MCF 10A (cell line): ENCODE measurements at regions not wholly inside any gene's neighbourhood (a gene's known extent, or its start where the extent isn't known, plus 50 kb on each side); places are given as distances from the start of the nearest gene placed in this dataset.
"Not testable (repeated sequence)": the region's sequence is repeated elsewhere in the genome, so short reads cannot be mapped to it uniquely, and the experiment has no call there.

Experiments used
- BruUV-seq: library from RNA; stranded (reverse); fragments of 400-500 nt; replicated peaks from 2 replicates; lab custom pipeline; 2021; lab: Mats Ljungman, UMichigan
- CTCF ChIA-PET: fragments of 300-600 bp; sonication (Branson Sonifier 250); formaldehyde crosslinking; extraction: SDS; loops from one replicate; lab custom pipeline; 2021; ENCODE audit warnings: antibody characterized with exemption, inconsistent platforms; lab: Yijun Ruan, JAX
- POLR2A ChIA-PET: fragments of 300-600, 350-650 bp; sonication (Branson Sonifier 250); formaldehyde crosslinking; extraction: SDS; loops from one replicate; lab custom pipeline; 2020; ENCODE audit warnings: antibody characterized with exemption, inconsistent platforms; lab: Yijun Ruan, JAX
- DNase-seq: peaks from one replicate; pipeline ENCODE4 v3.0.0-alpha.2; 2018; ENCODE audit not compliant: unreplicated experiment
- H3K27ac Mint-ChIP-seq: one replicate; pipeline ENCODE4 v1.8.0; 2022; ENCODE audit warnings: mild to moderate bottlenecking, low read depth, mixed read lengths; ENCODE audit not compliant: unreplicated experiment
- H3K27me3 Mint-ChIP-seq: one replicate; pipeline ENCODE4 v1.8.0; 2022; ENCODE audit warnings: mixed read lengths; ENCODE audit not compliant: insufficient read depth, unreplicated experiment
- H3K36me3 Mint-ChIP-seq: one replicate; pipeline ENCODE4 v1.8.0; 2022; ENCODE audit warnings: mild to moderate bottlenecking, moderate library complexity, mixed read lengths; ENCODE audit not compliant: insufficient read depth, unreplicated experiment
- H3K4me1 Mint-ChIP-seq: one replicate; pipeline ENCODE4 v1.8.0; 2022; ENCODE audit warnings: mixed read lengths; ENCODE audit not compliant: insufficient read depth, unreplicated experiment
- H3K4me3 Mint-ChIP-seq: one replicate; pipeline ENCODE4 v1.8.0; 2022; ENCODE audit warnings: mild to moderate bottlenecking, moderate library complexity, mixed read lengths; ENCODE audit not compliant: unreplicated experiment
- H3K9me3 Mint-ChIP-seq: one replicate; pipeline ENCODE4 v1.8.0; 2022; ENCODE audit warnings: mixed read lengths; ENCODE audit not compliant: unreplicated experiment
- CTCF ChIP-seq: fragments of 200-600 bp; IDR thresholded peaks from one replicate; pipeline ENCODE4 v1.8.0; 2022; ENCODE audit warnings: antibody characterized with exemption, mild to moderate bottlenecking; ENCODE audit not compliant: unreplicated experiment
- intact Hi-C: fragments of 100-400 bp; cut with micrococcal nuclease; formaldehyde crosslinking; loops from 2 replicates; pipeline ENCODE4 v1.14.1; 2022

- Mint-ChIP-seq H3K4me3 (no peak overlapping the region), H3K36me3 (no peaks in the 10 kb centered on the region), H3K4me1 (no peaks in the 10 kb centered on the region), H3K27ac (no peak overlapping the region), H3K9me3 (no peaks in the 10 kb centered on the region), H3K27me3 (no peaks in the 10 kb centered on the region)
- BruUV-seq = no TSS peak
- CTCF ChIA-PET = interaction anchor here (1.1 to 1.2 kb wide), 2 partner anchors 10 to 16 kb away, joined by 3 to 5 read pairs; no protein-coding TSS in a partner anchor
- TF ChIP-seq CTCF = no peak
- no peak for DNase-seq
- POLR2A ChIA-PET = no interaction called here
- intact Hi-C loops = no loop called here
These were observed 519.2 kb upstream of the SLITRK6 start for GRCh38 chr13:86318450-86318849.

GRCh38 chr13:86324191-86324590 lies 525.0 kb upstream of the SLITRK6 start:
- intact Hi-C loops = no loop called here
- BruUV-seq = no TSS peak
- Mint-ChIP-seq H3K27me3 (no peaks in the 10 kb centered on the region), H3K4me3 (no peak overlapping the region), H3K36me3 (no peaks in the 10 kb centered on the region), H3K4me1 (no peaks in the 10 kb centered on the region), H3K27ac (no peak overlapping the region), H3K9me3 (peaks cover 10% of the 10 kb centered on the region)
- TF ChIP-seq CTCF = no peak
- DNase-seq = no peak
- ChIA-PET CTCF (no interaction called here), POLR2A (no interaction called here)

- no peaks in the 10 kb centered on the region for H3K4me1 Mint-ChIP-seq
- CTCF ChIA-PET = no interaction called here
- intact Hi-C loops = no loop called here
- no peak for DNase-seq
- POLR2A ChIA-PET = no interaction called here
- H3K9me3 Mint-ChIP-seq = no peaks in the 10 kb centered on the region
- H3K4me3 Mint-ChIP-seq = no peak overlapping the region
- TF ChIP-seq CTCF = no peak
- no peaks in the 10 kb centered on the region for H3K27me3 Mint-ChIP-seq
- H3K27ac Mint-ChIP-seq = no peak overlapping the region
- no peaks in the 10 kb centered on the region for H3K36me3 Mint-ChIP-seq
- BruUV-seq = no TSS peak
These were observed 556.1 kb upstream of the SLITRK6 start for GRCh38 chr13:86355301-86355700.

GRCh38 chr13:86357106-86357505 lies 557.9 kb upstream of the SLITRK6 start:
- ChIA-PET CTCF (no interaction called here), POLR2A (no interaction called here)
- no peak for TF ChIP-seq CTCF
- H3K27me3 Mint-ChIP-seq = no peaks in the 10 kb centered on the region
- H3K4me3 Mint-ChIP-seq = no peak overlapping the region
- H3K36me3 Mint-ChIP-seq = no peaks in the 10 kb centered on the region
- H3K27ac Mint-ChIP-seq = no peak overlapping the region
- H3K9me3 Mint-ChIP-seq = peaks cover 14% of the 10 kb centered on the region
- no TSS peak for BruUV-seq
- intact Hi-C loops = no loop called here
- no peak for DNase-seq
- H3K4me1 Mint-ChIP-seq = no peaks in the 10 kb centered on the region

- H3K27me3 Mint-ChIP-seq, H3K36me3 Mint-ChIP-seq, BruUV-seq, intact Hi-C loops, POLR2A ChIA-PET, H3K4me3 Mint-ChIP-seq, CTCF ChIA-PET, H3K4me1 Mint-ChIP-seq, DNase-seq, H3K27ac Mint-ChIP-seq: not testable (repeated sequence)
- H3K9me3 Mint-ChIP-seq = peaks cover 17% of the 10 kb centered on the region
These were observed 564.5 kb upstream of the SLITRK6 start for GRCh38 chr13:86363749-86364148.
